GM18858 (cell line): ENCODE measurements at regions not wholly inside any gene's neighbourhood (a gene's known extent, or its start where the extent isn't known, plus 50 kb on each side); places are given as distances from the start of the nearest gene placed in this dataset.

Source experiments
- ATAC-seq: cut with Tn5 transposase; IDR thresholded peaks from one replicate; pipeline ENCODE4 v1.9.1; 2021; ENCODE audit not compliant: unreplicated experiment

- ATAC-seq, result no peak
These were observed 144.1 kb downstream of the RPAP3 start for GRCh38 chr12:47561746-47562145.

- no peak for ATAC-seq
These were observed 145.4 kb downstream of the RPAP3 start for GRCh38 chr12:47560415-47560814.

- ATAC-seq, result no peak
These were observed 147.0 kb downstream of the RPAP3 start for GRCh38 chr12:47558625-47559345.

- no peak for ATAC-seq
These were observed 148.4 kb downstream of the RPAP3 start for GRCh38 chr12:47557386-47557785.

- ATAC-seq, result no peak
These were observed 149.4 kb downstream of the RPAP3 start for GRCh38 chr12:47556261-47557030.

- ATAC-seq, result no peak
These were observed 151.7 kb downstream of the RPAP3 start for GRCh38 chr12:47554046-47554653.

- no peak for ATAC-seq
These were observed 152.6 kb downstream of the RPAP3 start for GRCh38 chr12:47553266-47553665.

- ATAC-seq, result no peak
These were observed 154.4 kb downstream of the RPAP3 start for GRCh38 chr12:47551426-47551851.

GRCh38 chr12:47549258-47549657, 156.6 kb downstream of the RPAP3 start:
- ATAC-seq, result no peak

GRCh38 chr12:47548401-47548800, 157.4 kb downstream of the RPAP3 start:
- no peak for ATAC-seq

- no peak for ATAC-seq
These were observed 158.8 kb downstream of the RPAP3 start for GRCh38 chr12:47547077-47547476.

- ATAC-seq, result no peak
These were observed 159.8 kb downstream of the RPAP3 start for GRCh38 chr12:47545938-47546609.

- no peak for ATAC-seq
These were observed 171.1 kb downstream of the RPAP3 start for GRCh38 chr12:47534695-47535094.

- no peak for ATAC-seq
These were observed 175.8 kb downstream of the RPAP3 start for GRCh38 chr12:47530050-47530449.

- no peak for ATAC-seq
These were observed 178.0 kb downstream of the RPAP3 start for GRCh38 chr12:47527816-47528215.

GRCh38 chr12:47520029-47520428, 185.8 kb downstream of the RPAP3 start:
- no peak for ATAC-seq

- no peak for ATAC-seq
These were observed 188.7 kb downstream of the RPAP3 start for GRCh38 chr12:47517122-47517521.

- ATAC-seq, result no peak
These were observed 196.4 kb downstream of the RPAP3 start for GRCh38 chr12:47509398-47509851.

- ATAC-seq, result no peak
These were observed 198.6 kb downstream of the RPAP3 start for GRCh38 chr12:47507221-47507620.

GRCh38 chr12:47504775-47505446, 200.9 kb downstream of the RPAP3 start:
- no peak for ATAC-seq

GRCh38 chr12:47493801-47494200, 212.0 kb downstream of the RPAP3 start:
- ATAC-seq, result no peak
